ENCODE measurements at regions not wholly inside any gene's neighbourhood (a gene's known extent, or its start where the extent isn't known, plus 50 kb on each side); places are given as distances from the start of the nearest gene placed in this dataset.
"Not testable (repeated sequence)": the region's sequence is repeated elsewhere in the genome, so short reads cannot be mapped to it uniquely, and the experiment has no call there.

DNA sequence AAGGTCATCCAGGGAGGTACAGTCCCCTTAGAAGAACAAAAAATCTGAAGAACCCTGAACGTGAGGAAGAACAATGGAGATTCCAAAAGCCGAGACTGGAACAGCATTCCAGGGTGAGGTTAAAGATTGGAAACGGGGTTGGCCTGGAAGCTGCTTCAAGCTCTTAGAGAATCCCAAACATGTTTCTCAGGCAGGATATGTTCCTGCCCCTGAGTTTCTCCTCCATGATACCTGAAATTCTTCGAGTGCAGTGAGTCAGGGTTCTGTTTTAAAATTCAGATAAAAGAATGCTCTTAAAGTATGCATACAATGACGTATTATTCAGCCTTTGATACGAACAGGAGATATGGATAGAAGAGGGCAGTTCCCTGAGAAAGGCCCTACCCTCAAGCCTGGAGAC is 293.1 kb downstream of the HS3ST3B1 start:
- DNase-seq, result no peak

DNA sequence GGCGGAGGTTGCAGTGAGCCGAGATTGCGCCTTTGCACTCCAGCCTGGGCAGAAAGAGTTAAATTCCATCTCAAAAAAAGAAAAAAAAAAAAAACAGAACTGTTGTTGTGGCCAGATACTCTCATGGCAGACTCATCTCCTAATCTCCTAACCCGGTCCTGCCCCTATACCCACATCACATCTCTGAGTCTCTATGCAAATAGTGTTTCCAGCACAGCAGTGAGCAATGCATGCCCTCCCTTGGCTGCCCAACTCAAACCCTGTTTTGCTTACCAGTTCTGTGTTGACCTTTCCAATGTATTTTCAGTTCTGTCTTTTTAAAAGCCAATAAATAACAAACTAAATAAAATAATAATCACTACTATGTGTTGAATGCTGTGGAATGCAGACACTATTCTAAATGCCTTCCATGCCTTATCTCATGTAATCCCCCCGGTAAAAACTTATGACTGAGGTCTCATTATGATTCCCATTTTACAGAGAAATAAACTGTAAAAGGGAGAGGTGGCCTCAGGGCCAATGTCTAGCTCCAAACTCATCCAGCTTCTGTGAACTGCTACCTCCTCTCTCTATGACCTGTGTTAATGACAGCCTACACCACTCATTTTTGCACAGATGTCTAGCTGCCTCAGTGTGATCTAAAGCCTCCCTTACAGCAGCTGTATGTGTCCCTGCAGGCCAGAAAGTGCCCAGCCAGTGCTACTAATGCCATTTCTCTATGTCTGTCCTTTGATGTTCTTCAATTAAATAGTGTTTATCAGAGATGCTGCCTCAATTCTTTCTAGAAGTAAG is 289.8 kb downstream of the HS3ST3B1 start:
- no peak for DNase-seq

DNA sequence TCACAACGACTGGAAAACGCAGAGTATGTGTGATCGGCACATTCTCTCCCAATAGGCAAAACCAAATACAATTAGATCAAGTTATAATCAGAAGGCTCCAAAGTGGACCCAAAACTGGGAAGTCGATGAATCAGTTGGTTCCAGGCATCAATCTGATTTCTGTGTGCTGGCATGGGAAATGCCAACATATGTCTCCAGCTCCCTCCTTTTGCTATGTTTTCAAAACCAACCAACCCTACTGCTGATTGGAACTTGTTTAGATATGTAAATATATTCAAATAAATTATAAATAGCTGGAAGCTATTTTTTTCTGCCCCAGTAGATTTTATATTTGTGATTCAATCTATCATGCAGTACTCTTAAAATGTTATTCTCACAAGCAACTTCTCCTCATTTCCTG is 284.2 kb downstream of the HS3ST3B1 start:
- DNase-seq, result no peak

DNA sequence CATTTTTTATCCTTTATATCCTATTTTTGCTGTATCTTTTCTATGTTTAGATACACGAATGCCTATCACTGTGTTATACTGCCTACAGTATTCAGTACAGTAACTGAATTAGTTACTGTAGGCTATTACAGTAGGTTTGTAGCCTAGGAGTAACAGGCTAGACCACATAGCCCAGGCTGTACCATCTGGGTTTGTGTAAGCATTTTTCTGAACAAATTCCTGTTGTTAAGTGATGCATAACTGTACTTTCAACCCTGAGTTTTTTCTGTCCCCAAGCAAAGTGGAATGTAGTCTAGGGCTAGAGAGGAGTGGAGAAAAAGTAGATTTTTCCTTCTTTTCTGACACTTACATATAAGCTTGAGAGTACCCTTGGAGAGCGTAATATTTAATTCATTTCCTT is 282.1 kb downstream of the HS3ST3B1 start:
- no peak for DNase-seq

DNA sequence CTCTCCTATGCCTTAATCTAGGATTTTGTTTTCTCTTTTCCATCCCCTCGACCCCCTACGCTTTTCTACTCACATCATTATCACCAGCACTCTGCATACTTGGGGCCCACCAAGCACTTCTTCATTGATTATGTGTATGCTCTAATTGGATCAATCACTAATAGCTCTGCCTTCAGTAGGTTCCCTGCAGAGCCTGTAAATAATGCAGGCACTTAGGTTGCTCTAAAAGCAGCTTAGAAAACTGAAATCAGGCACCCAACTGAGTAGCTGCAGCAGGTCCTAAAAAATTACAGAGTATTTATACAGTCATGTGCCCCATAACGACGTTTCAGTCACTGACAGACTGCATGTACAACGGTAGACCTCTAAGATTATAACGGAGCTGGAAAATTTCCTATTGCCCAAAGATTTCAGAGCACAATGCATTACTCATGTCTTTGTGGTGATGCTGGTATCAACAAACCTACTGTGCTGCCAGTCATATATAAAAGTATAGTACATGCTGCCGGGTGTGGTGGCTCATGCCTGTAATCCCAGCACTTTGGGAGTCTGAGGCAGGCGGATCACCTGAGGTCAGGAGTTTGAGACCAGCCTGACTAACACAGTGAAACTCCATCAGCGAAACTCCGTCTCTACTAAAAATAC is 280.4 kb downstream of the HS3ST3B1 start:
- no peak for DNase-seq

DNA sequence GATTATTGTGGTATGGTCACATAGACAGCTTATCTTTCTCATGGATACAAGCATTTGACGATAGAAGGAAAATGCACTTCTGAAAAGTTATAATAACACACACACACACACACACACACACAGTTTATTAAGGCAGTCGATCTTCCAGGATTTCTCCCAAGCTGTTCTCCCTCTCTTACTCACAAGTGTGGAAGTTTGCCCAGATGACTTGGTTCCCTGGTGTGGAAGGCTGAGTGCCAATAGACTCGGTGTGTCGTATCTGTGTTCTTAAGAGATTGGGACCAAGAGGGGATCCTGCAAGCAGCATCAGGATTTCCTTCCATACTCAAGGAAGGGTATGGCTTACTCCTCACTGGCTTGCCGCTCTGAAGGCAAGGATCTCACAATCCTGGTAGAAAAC is 279.6 kb downstream of the HS3ST3B1 start:
- no peak for DNase-seq

DNA sequence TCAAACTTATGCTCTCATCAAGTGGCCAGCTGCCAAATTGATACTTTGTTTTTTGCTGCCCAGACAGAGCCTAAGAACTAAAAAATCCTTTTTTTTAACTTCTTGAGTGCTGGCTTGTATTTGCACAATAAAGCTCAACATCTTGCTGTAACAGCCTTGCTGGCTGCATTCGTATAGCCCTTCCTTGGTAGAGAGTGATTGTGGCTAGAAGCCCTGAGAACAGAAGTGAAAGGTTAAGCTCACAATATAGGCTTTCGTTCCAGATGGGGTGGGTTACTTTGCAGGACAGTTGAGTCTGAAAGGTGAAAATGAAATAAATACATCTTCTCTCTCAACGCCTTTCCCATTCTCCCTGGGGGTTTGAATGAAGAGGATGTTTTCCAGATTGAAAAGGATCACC is 278.8 kb downstream of the HS3ST3B1 start:
- DNase-seq, result no peak

DNA sequence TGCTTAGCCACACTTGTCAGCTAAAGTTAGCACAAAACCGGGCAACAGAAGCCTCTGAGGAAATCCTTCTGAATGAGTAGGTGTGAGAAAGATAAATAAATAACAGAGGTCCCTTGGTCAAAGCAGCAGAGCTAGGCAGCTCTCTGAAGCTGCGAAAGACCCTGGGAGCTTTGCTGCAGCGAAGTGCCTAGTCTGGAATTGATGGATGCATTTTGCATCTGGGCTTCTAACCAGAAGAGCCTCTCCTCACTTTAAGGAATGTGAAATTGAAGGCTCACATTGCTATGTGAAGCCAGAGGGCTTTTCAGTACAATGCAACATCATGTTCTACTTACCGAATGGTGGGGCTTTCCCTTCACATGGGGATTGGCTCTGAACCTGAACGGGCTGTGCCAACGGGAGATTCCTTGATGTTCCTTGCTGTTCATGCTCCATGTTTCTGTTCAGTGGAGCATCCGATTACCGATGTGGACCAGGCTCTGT is 274.6 kb downstream of the HS3ST3B1 start:
- DNase-seq, result no peak

DNA sequence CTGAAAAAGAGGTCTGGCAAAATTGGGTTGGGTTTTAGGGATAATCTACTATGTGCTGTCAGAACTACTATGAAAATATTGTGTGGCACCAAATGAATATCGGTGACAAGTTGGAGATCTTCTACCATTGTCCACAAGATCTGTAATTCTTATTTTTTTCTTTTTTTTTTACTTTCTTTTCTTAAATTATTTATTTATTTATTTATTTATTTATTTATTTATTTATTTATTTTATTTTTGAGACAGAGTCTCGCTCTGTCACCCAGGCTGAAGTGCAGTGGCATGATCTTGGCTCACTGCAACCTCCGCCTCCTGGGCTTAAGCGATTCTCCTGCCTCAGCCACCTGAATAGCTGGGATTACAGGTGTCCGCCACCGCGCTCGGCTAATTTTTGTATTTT is 259.4 kb downstream of the HS3ST3B1 start:
- DNase-seq, result not testable (repeated sequence)

DNA sequence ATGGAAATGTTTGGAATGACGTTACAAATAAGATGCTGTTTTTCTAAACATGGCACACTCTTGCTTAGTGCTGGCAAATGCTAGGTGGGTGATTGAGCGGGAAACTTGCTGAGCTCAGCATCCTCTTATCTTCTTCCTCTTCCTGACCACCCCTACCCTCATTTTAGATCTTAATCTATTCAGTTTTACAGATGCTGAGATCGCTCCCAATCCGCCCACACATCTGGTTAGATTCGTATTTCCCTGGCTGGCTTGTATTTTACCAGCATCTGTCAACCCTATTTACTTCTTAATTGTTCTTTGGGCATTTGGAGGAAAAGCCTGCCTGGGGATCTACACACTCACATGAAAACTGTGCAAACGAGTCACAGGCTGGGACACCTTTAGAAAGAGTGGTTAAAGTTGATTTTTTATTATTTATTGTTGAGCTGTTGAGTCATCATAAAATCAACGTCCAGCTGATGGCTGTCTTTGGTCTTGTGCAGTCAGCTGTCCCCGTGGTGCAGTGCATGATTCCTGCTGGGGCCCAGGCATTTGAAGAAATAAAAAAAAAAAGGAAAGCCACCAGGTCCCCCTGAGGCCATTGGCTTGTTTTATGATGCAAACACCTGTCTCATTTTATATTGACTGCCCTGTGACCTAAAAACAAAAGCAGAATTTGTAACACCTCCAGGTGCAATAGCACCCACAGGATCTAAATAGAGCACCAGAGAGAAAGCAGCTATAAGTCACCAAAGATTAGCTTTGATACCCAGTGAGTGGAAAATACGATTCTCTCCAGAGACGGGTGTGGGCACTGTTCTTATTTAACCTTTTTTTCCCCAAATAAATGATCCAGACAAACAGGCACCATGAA is 258.6 kb downstream of the HS3ST3B1 start:
- DNase-seq, result no peak

DNA sequence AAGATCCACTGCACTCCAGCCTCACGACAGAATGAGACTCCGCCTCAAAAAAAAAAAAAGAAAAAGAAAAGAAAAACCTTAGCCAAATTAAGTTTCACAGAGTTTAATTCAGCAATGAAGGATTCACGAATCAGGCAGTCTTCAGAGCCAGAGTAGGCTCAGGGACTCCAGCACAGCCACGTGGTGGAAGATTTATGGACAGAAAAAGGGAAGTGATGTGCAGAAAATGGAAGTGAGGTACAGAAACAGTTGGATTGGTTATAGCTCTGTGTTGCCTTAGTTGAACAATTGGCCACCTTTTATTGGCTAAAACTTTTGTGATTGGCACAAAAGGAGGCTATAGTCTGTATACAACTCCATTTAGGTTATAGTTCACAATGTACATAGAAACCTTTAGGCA is 256.6 kb downstream of the HS3ST3B1 start:
- DNase-seq, result no peak

DNA sequence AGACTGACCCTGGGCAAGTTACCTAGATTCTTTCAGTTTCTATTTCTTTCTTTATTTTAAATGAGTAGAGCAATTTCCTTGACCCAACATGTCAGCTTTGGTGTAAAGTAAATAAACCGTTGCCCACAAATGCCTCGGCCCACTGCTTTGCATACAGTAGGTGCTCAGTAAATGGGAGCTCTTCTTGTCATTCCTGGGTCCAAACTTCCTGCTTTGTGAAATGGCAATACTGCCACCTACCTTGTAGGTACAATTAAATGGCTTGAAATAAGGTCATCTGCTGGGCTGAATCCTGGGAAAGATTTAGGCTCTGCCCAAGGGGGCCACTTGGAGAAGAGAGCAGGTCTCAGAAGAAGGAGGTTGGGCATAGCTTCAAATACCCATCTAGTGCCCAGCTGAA is 253.0 kb downstream of the HS3ST3B1 start:
- no peak for DNase-seq

DNA sequence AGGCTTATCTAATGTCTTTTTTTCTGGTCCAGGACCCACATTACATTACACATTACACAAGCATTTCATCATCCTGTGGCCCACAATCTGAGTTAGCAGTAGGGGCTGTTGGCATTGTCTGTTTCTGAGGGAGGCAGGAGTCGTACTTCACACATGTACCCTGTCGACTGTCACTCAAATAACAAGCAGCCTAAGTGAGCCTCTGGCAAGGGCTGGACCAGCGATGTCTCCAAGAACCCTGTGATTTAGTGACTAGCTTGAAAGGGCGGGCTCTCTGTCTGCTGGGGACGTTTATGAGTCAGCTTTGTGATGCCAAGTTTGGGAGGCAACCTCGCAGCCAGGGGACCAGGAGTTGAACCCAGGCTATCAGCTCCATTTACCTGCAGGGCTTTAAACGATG is 251.4 kb downstream of the HS3ST3B1 start:
- no peak for DNase-seq

DNA sequence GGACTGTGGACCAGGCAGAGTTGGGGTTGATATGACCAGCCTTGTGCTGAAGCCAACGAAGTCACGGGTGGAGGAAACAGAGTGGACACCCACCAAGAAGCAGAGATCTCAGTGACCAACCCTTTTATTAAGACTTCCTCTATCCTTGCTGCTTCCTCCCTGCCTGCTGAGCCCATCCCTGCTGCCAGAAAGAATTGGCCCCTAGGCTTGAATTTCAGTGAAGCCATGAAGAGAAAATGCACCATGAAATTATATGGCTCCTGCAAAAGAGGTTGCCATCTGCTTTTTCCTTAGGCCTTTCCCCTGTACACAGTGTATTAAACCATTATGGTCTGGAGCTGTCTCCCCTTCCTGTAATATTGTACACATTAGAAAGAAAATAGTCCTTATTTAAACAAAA is 246.7 kb downstream of the HS3ST3B1 start:
- no peak for DNase-seq

DNA sequence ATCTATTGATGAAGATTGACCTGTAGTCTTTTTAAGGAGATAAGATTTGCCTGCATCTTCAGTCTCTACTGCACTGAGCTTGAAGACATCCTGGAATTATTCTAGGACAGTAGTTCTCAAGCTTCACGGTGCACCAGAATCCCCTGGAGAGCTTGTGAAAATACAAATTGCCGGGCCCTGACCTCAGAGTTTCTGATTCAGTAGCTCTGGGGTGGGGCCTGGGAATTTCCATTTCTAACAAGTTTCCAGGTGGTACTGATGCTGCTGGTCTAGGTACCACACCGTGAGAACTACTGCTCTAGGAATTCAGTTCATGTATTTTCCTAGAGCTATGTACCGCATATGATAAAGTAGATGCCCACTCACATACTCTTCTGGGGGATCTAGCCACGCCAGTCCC is 246.1 kb downstream of the HS3ST3B1 start:
- no peak for DNase-seq

DNA sequence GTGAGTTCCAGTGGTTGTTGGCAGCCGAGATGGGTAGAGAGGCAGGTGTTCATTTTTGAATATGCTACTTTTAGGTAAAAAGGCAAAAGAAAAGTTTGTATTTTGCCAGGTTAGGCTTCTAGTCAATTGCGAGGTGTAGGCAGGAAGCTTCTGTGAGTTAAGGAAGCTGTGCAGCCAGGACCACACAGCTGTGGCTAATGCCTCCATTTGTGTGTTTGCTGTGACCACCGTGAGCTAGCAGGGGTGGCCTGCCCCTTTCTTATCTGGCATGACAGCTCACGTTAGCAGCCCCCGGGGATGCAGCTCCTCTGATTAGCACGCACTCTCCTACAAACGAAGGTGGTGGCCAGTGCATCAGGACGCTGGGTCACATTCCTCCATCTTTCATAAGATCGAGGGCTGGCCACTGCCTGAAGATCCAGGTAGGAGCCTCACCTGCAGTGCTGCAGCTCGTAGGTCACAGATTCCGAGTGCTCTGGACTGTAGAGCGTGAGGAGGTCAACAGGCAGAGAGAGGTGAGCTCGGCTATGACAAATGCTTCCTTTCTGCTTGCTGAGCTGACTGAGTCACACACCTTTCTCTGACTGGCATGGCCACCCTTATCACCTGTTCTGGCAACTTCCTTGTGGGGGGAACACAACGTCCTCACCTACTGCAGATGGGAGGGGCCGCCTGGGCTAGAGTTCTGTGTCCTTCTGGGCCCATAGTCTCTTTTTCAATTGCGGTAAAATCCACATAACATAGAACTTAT is 244.4 kb downstream of the HS3ST3B1 start:
- DNase-seq, result no peak

DNA sequence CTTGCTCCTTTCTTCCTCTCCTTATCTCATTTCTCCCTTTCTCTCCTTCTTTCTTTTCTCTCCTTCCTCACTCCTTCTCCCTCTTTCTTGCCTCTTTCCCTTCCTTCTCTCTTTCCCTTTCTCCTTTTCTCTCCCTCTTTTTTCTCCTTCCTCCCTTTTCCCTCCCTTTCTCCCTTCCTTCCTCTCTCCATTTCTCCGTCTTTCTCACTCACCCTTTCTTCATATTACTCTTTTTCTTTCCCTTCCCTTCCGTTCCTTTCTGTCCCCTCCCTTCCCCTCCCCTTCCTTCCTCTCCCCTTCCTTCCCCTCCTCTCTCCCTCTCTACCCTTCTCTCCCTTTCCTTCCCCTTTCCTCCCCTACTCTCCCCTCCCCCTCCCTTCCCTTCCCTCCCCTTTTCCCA is 240.8 kb downstream of the HS3ST3B1 start:
- DNase-seq, result no peak

DNA sequence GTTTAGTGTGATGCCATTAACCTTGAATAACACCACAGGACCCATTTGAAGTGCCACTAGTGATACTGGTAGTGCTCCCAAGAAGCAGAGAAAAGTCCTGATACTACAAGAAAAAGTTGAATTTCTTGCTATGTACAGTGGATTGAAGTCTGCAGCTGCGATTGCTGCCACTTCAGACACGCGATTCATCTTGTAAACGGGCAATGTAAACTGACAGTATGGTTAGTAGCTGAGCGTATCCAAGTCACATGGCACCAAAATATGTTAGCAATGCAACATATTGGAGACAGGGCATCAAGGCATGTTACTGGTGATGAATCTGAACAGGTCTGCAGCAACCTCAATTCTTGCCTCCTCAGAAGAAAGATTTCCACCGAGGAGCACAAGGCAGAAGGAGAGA is 238.9 kb downstream of the HS3ST3B1 start:
- no peak for DNase-seq

DNA sequence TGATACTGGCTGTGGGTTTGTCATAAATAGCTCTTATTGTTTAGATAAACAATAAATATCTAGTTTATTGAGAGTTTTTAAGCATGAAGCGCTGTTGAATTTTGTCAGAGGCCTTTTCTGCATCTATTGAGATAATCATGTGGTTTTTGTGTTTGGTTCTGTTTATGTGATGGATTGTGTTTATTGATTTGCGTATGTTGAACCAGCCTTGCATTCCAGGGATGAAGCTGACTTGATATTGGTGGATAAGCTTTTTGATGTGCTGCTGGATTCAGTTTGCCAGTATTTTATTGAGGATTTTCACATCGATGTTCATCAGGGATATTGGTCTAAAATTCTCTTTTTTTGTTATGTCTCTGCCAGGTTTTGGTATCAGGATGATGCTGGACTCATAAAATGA is 231.4 kb downstream of the HS3ST3B1 start:
- not testable (repeated sequence) for DNase-seq

DNA sequence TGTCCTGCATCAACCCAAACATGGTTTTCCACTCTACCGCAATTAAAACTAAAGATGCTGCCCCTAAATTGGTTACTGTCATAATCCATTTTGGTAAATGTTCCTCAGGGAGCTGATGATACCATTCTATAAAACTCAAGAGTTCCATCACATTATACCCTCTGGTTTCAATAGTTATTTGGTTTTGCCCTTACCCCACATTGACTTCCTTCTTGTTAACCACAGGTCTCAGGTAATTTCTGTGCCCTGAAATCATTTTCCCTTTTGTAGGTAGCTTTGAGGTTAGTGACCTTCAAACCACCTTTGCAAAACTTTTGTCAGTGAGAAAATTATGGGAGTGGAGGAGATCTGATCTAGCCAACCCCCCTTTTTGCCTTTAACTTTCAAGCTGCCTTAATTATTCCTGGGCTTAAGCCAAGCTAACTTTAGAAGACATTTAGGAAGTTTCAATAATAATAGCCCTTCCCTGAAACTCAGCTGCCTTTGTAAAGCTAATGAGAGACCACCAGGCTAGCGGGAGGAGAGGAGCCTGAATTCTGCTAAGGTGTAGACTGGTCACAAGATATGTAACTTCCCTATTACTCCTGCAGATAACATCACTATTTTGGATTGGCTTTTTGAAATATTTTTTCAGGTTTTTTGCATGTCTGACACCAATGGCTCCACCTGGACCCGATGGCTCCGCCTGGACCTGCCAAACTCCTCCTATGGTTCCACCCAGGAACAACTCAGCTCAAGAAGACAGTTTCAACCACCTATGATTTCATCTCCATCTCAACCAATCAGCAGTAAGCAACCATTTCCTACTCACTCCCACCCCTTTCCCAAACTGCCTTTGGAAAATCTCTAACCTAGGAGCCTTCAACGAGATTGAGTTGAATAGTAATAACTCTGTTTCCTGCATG is 224.9 kb downstream of the HS3ST3B1 start:
- no peak for DNase-seq

DNA sequence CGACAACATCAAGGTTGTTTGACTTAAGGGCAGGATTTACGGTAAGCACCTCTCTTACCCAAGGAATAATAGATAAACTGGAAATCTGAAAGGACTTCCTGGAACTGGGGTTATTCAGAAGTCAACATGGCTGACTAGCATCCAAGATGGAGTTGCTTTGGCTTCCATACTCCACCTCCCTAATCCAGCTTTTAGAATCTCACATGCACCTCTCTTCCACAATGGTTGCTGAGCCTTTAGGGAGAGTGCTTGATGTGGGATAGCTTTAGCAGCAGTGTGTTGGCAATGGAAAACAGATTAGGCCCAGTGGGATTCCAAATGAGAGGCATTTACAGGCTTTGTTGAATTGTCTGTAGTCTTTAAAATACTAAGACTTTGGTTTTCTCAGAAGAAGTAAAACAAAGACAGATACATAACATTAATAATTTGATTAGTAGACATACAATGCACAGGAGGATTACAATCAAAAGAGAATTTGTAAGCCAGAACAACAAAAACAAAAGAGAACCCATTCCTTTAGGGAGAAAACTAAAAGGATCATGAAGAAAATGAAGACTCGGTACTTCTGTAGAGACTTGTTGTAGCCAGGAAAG is 222.0 kb downstream of the HS3ST3B1 start:
- DNase-seq, result no peak

Data from activated CD4-positive, CD25-positive, alpha-beta regulatory T cell (primary cell).